KBM-7 (cell line): ENCODE measurements at regions not wholly inside any gene's neighbourhood (a gene's known extent, or its start where the extent isn't known, plus 50 kb on each side); places are given as distances from the start of the nearest gene placed in this dataset.
"Not testable (repeated sequence)": the region's sequence is repeated elsewhere in the genome, so short reads cannot be mapped to it uniquely, and the experiment has no call there.

Experiments
- DNase-seq: peaks from one replicate; pipeline ENCODE4 v3.0.0-alpha.2; 2015
- in situ Hi-C: fragments of 300-500 bp; cut with MboI; formaldehyde crosslinking; loops from 2 replicates; pipeline ENCODE4 v1.14.3; 2020; ENCODE audit warnings: low sequenced_read_pairs, low pct_unique_long_range_greater_than_20kb, mixed read lengths

- in situ Hi-C loops = no loop called here
- DNase-seq = no peak
These were observed 155.9 kb upstream of the CENPE start for GRCh38 chr4:103354006-103354405.

GRCh38 chr4:103329642-103330041 lies 131.5 kb upstream of the CENPE start:
- in situ Hi-C loops = no loop called here
- no peak for DNase-seq

- no peak for DNase-seq
- in situ Hi-C loops = no loop called here
These were observed 126.7 kb upstream of the CENPE start for GRCh38 chr4:103324811-103325210.

- no peak for DNase-seq
These were observed 120.2 kb upstream of the CENPE start for GRCh38 chr4:103318327-103318726.

GRCh38 chr4:103308248-103308561 lies 110.1 kb upstream of the CENPE start:
- DNase-seq = no peak
- in situ Hi-C loops = no loop called here

More at GRCh38 chr4:103318327-103318726, 120.2 kb upstream of the CENPE start:
- in situ Hi-C loops = no loop called here

- in situ Hi-C loops = no loop called here
- no peak for DNase-seq
These were observed 109.5 kb upstream of the CENPE start for GRCh38 chr4:103307453-103308247.

GRCh38 chr4:103306870-103307375 lies 108.8 kb upstream of the CENPE start:
- no peak for DNase-seq
- in situ Hi-C loops = no loop called here

- DNase-seq = no peak
- in situ Hi-C loops = no loop called here
These were observed 107.2 kb upstream of the CENPE start for GRCh38 chr4:103305355-103305754.

GRCh38 chr4:103303011-103303410 lies 104.9 kb upstream of the CENPE start:
- in situ Hi-C loops = no loop called here

GRCh38 chr4:103292959-103293358 lies 94.8 kb upstream of the CENPE start:
- DNase-seq = no peak
- in situ Hi-C loops = no loop called here

More at GRCh38 chr4:103303011-103303410, 104.9 kb upstream of the CENPE start:
- no peak for DNase-seq

- in situ Hi-C loops = no loop called here
- DNase-seq = no peak
These were observed 94.2 kb upstream of the CENPE start for GRCh38 chr4:103292373-103292772.

- in situ Hi-C loops = no loop called here
- no peak for DNase-seq
These were observed 91.0 kb upstream of the CENPE start for GRCh38 chr4:103289186-103289585.

GRCh38 chr4:103272174-103272573 lies 74.0 kb upstream of the CENPE start:
- in situ Hi-C loops = no loop called here
- DNase-seq = no peak

- in situ Hi-C loops = no loop called here
- DNase-seq = no peak
These were observed 70.6 kb upstream of the CENPE start for GRCh38 chr4:103268746-103269145.

- in situ Hi-C loops = no loop called here
These were observed 66.8 kb upstream of the CENPE start for GRCh38 chr4:103264905-103265304.

GRCh38 chr4:103256068-103256467 lies 57.9 kb upstream of the CENPE start:
- in situ Hi-C loops, DNase-seq: not testable (repeated sequence)

More at GRCh38 chr4:103264905-103265304, 66.8 kb upstream of the CENPE start:
- DNase-seq = no peak
